GM18505 (cell line): ENCODE measurements at regions not wholly inside any gene's neighbourhood (a gene's known extent, or its start where the extent isn't known, plus 50 kb on each side); places are given as distances from the start of the nearest gene placed in this dataset.

ENCODE experiments used
- ATAC-seq: cut with Tn5 transposase; IDR thresholded peaks from one replicate; pipeline ENCODE4 v1.9.1; 2021; ENCODE audit not compliant: unreplicated experiment
- POLR2A ChIP-seq: IDR thresholded peaks from 4 replicates; pipeline ENCODE4 v1.6.1; 2011; ENCODE audit warnings: borderline replicate concordance; ENCODE audit not compliant: insufficient read depth, insufficient read length; ENCODE audit errors: extremely low read depth

- no peak for ATAC-seq
- TF ChIP-seq POLR2A, result no peak
These were observed 186.1 kb downstream of the KATNAL1 start for GRCh38 chr13:30121244-30121643.

GRCh38 chr13:30120133-30120822, 187.1 kb downstream of the KATNAL1 start:
- no peak for TF ChIP-seq POLR2A
- ATAC-seq, result no peak

- no peak for TF ChIP-seq POLR2A
- no peak for ATAC-seq
These were observed 187.9 kb downstream of the KATNAL1 start for GRCh38 chr13:30119476-30119875.

GRCh38 chr13:30116379-30116778, 191.0 kb downstream of the KATNAL1 start:
- ATAC-seq, result no peak
- TF ChIP-seq POLR2A, result no peak

GRCh38 chr13:30115257-30115600, 192.1 kb downstream of the KATNAL1 start:
- TF ChIP-seq POLR2A, result no peak
- ATAC-seq, result no peak

- peak; percentile 40 for TF ChIP-seq POLR2A
- ATAC-seq, result peak; percentile 81
These were observed 192.6 kb downstream of the KATNAL1 start for GRCh38 chr13:30114571-30115256.

- peak; percentile 5 for ATAC-seq
These were observed 193.3 kb downstream of the KATNAL1 start for GRCh38 chr13:30113983-30114570.

GRCh38 chr13:30113551-30113950, 193.8 kb downstream of the KATNAL1 start:
- ATAC-seq, result no peak
- no peak for TF ChIP-seq POLR2A

More at GRCh38 chr13:30113983-30114570, 193.3 kb downstream of the KATNAL1 start:
- no peak for TF ChIP-seq POLR2A

GRCh38 chr13:30112602-30113435, 194.5 kb downstream of the KATNAL1 start:
- no peak for TF ChIP-seq POLR2A
- no peak for ATAC-seq

- no peak for ATAC-seq
- no peak for TF ChIP-seq POLR2A
These were observed 195.5 kb downstream of the KATNAL1 start for GRCh38 chr13:30111810-30112209.

GRCh38 chr13:30110301-30111070, 196.9 kb downstream of the KATNAL1 start:
- no peak for TF ChIP-seq POLR2A
- no peak for ATAC-seq

GRCh38 chr13:30109471-30110135, 197.7 kb downstream of the KATNAL1 start:
- TF ChIP-seq POLR2A, result no peak
- no peak for ATAC-seq
